Endothelial cell of umbilical vein (primary cell): ENCODE measurements at regions not wholly inside any gene's neighbourhood (a gene's known extent, or its start where the extent isn't known, plus 50 kb on each side); places are given as distances from the start of the nearest gene placed in this dataset.

ENCODE experiments used
- BruUV-seq: library from RNA; stranded (reverse); fragments of 400-500 nt; replicated peaks from 2 replicates; lab custom pipeline; 2021; lab: Mats Ljungman, UMichigan
- CTCF ChIA-PET: fragments of 300-600, 350-600 bp; sonication (Branson Sonifier 250); formaldehyde crosslinking; loops from one replicate; lab custom pipeline; 2021; ENCODE audit warnings: antibody characterized with exemption, inconsistent platforms; lab: Charles Lee
- POLR2A ChIA-PET: fragments of 300-600, 350-600 bp; sonication (Branson Sonifier 250); formaldehyde crosslinking; loops from one replicate; lab custom pipeline; 2021; ENCODE audit warnings: antibody characterized with exemption, inconsistent platforms; lab: Charles Lee
- DNase-seq: peaks from one replicate; pipeline ENCODE4 v3.0.0-alpha.2; 2011; ENCODE audit warnings: low read depth, low spot score
- FAIRE-seq: peaks from 2 replicates; lab custom pipeline; 2011; peaks lifted over from hg19 to GRCh38; lab: Jason Lieb, UNC
- H2AFZ ChIP-seq: 2 replicates; pipeline ENCODE4 v1.6.0; 2012; ENCODE audit warnings: low read depth, low read length, control low read depth, inconsistent platforms
- H3K27ac ChIP-seq: 2 replicates; pipeline ENCODE4 v1.5.1; 2011; ENCODE audit warnings: low read depth, mild to moderate bottlenecking, control low read depth, low read length, moderate library complexity; ENCODE audit not compliant: insufficient read depth
- H3K27me3 ChIP-seq, 2 experiments: 2 replicates each; pipeline versions ENCODE4 v1.6.0 to v1.6.1; 2011; ENCODE audit warnings: low read length in 2 of 2, mixed read lengths in 1 of 2; ENCODE audit not compliant: control insufficient read depth in 2 of 2, insufficient read depth in 2 of 2
- H3K36me3 ChIP-seq, 2 experiments: 2 replicates in 1 of 2; 3 replicates in 1 of 2; pipeline ENCODE4 v1.5.1; 2011; ENCODE audit warnings: low read length in 2 of 2, mild to moderate bottlenecking in 1 of 2, moderate library complexity in 1 of 2; ENCODE audit not compliant: control insufficient read depth in 2 of 2, insufficient read depth in 2 of 2; ENCODE audit errors: extremely low read depth in 1 of 2
- H3K4me1 ChIP-seq: 3 replicates; pipeline ENCODE4 v1.5.1; 2011; ENCODE audit warnings: mild to moderate bottlenecking, low read length; ENCODE audit not compliant: control insufficient read depth, insufficient read depth; ENCODE audit errors: extremely low read depth
- H3K4me2 ChIP-seq: 2 replicates; pipeline ENCODE4 v1.6.1; 2011; ENCODE audit warnings: low read length, control low read depth, mixed read lengths; ENCODE audit not compliant: insufficient read depth
- H3K4me3 ChIP-seq, 3 experiments: fragments of 200-600 bp in 1 of 3; sonication (generic), shearing (Covaris generic) in 1 of 3; replicated peaks in 1 of 3; 2 replicates each; pipeline ENCODE4 v1.5.1; 2011 to 2016; ENCODE audit warnings: control low read depth in 3 of 3, low read length in 3 of 3, mild to moderate bottlenecking in 2 of 3, inconsistent platforms in 1 of 3, low read depth in 1 of 3, moderate library complexity in 1 of 3; ENCODE audit not compliant: insufficient read depth in 1 of 3
- H3K79me2 ChIP-seq: 2 replicates; pipeline ENCODE4 v1.6.0; 2012; ENCODE audit warnings: low read length, inconsistent platforms; ENCODE audit not compliant: control insufficient read depth, insufficient read depth
- H3K9ac ChIP-seq: replicated peaks from 2 replicates; pipeline ENCODE3; 2011; ENCODE audit warnings: low read length, control low read depth; ENCODE audit not compliant: insufficient read depth; ENCODE audit errors: extremely low read depth
- H3K9me1 ChIP-seq: replicated peaks from 3 replicates; pipeline ENCODE4 v1.6.0; 2011; ENCODE audit warnings: mild to moderate bottlenecking, low read length; ENCODE audit not compliant: control insufficient read depth, insufficient read depth; ENCODE audit errors: extremely low read depth
- H3K9me3 ChIP-seq: replicated peaks from 2 replicates; pipeline ENCODE4 v1.5.1; 2012; ENCODE audit warnings: low read length, inconsistent platforms; ENCODE audit not compliant: control insufficient read depth, insufficient read depth
- H4K20me1 ChIP-seq: replicated peaks from 2 replicates; pipeline ENCODE3; 2011; ENCODE audit warnings: mild to moderate bottlenecking, low read length; ENCODE audit not compliant: control insufficient read depth, insufficient read depth; ENCODE audit errors: extremely low read depth
- CTCF ChIP-seq, 2 donors: IDR thresholded peaks; 1 replicate in 1 of 2; 2 replicates in 1 of 2; pipeline ENCODE4 v1.5.1; 2011; ENCODE audit warnings: low read length in 2 of 2, mild to moderate bottlenecking in 2 of 2, moderate library complexity in 2 of 2, control low read depth in 1 of 2, inconsistent platforms in 1 of 2, low read depth in 1 of 2; ENCODE audit not compliant: insufficient read depth in 1 of 2; ENCODE audit errors: extremely low read depth in 1 of 2
- EZH2 ChIP-seq: IDR thresholded peaks from 2 replicates; pipeline ENCODE4 v1.6.1; 2012; ENCODE audit warnings: borderline replicate concordance, low read depth, mild to moderate bottlenecking, moderate library complexity, low read length, inconsistent platforms; ENCODE audit not compliant: severe bottlenecking
- FOS ChIP-seq: IDR thresholded peaks from 2 replicates; pipeline ENCODE4 v1.6.1; 2011; ENCODE audit warnings: mild to moderate bottlenecking, low read length, moderate library complexity, borderline replicate concordance; ENCODE audit not compliant: insufficient read depth
- GATA2 ChIP-seq: IDR thresholded peaks from 2 replicates; pipeline ENCODE4 v1.7.0; 2011; ENCODE audit warnings: low read depth, mild to moderate bottlenecking, moderate library complexity, mixed read lengths, low read length; ENCODE audit not compliant: insufficient read length, insufficient read depth
- JUN ChIP-seq: IDR thresholded peaks from 2 replicates; pipeline ENCODE4 v1.6.1; 2011; ENCODE audit warnings: borderline replicate concordance, low read depth; ENCODE audit not compliant: insufficient read length, insufficient read depth
- MAX ChIP-seq: IDR thresholded peaks from 2 replicates; pipeline ENCODE4 v1.6.1; 2011; ENCODE audit not compliant: insufficient read depth, insufficient read length
- MYC ChIP-seq: IDR thresholded peaks from one replicate; pipeline ENCODE4 v1.6.1; 2011; ENCODE audit warnings: mild to moderate bottlenecking, low read depth, low read length
- POLR2A ChIP-seq: IDR thresholded peaks from 2 replicates; pipeline ENCODE4 v1.6.1; 2012; ENCODE audit warnings: low read depth, mild to moderate bottlenecking, control low read depth, low read length
- POLR2AphosphoS5 ChIP-seq: IDR thresholded peaks from 2 replicates; pipeline ENCODE4 v1.6.1; 2012; ENCODE audit warnings: low read depth, mild to moderate bottlenecking, control low read depth, low read length, moderate library complexity; ENCODE audit not compliant: insufficient read depth
- dilution Hi-C: fragments of 300-500 bp; cut with MboI; formaldehyde crosslinking; loops from one replicate; pipeline ENCODE4 v1.15.0; 2019; ENCODE audit warnings: low sequenced_read_pairs; ENCODE audit not compliant: extremely low pct_ligation_motif_present
- intact Hi-C: fragments of 100-400 bp; cut with micrococcal nuclease; formaldehyde crosslinking; loops from one replicate; pipeline ENCODE4 v1.10.0; 2022

GRCh38 chr6:145286916-145287315 lies 448.4 kb downstream of the EPM2A start:
- FAIRE-seq (no peak), DNase-seq (no peak)
- no peaks in the 10 kb centered on the region for H3K79me2 ChIP-seq
- H3K27ac ChIP-seq = no peak overlapping the region
- no peaks in the 10 kb centered on the region for H3K9me3 ChIP-seq
- no peaks in the 10 kb centered on the region for H3K4me1 ChIP-seq
- ChIA-PET POLR2A (no interaction called here), CTCF (interaction anchor here (0.7 to 1.2 kb wide), 3 partner anchors 16 to 347 kb away, joined by 3 read pairs; no protein-coding TSS in a partner anchor)
- dilution Hi-C loops = no loop called here
- intact Hi-C loops = no loop called here
- H2AFZ ChIP-seq = no peak overlapping the region
- BruUV-seq = no TSS peak
- H3K36me3 ChIP-seq = no peaks in the 10 kb centered on the region
- no peak overlapping the region for H3K9ac ChIP-seq
- H3K9me1 ChIP-seq = no peaks in the 10 kb centered on the region
- H3K27me3 ChIP-seq = no peaks in the 10 kb centered on the region
- H3K4me2 ChIP-seq = no peak overlapping the region
- TF ChIP-seq POLR2AphosphoS5 (no peak), POLR2A (no peak), EZH2 (no peak), MYC (no peak), JUN (no peak), CTCF (IDR thresholded peaks at IDR 0.05; ENCODE audit: extremely low read depth in 1 of 2, insufficient read depth in 1 of 2, low read depth in 1 of 2, low read length in 2 of 2) (no peak)
- no peak overlapping the region for H3K4me3 ChIP-seq
- H4K20me1 ChIP-seq = no peaks in the 10 kb centered on the region

GRCh38 chr6:145289573-145289972 lies 445.7 kb downstream of the EPM2A start:
- no peaks in the 10 kb centered on the region for H3K4me1 ChIP-seq
- dilution Hi-C loops = no loop called here
- H3K9ac ChIP-seq = no peak overlapping the region
- H3K27ac ChIP-seq = no peak overlapping the region
- no peak overlapping the region for H3K4me2 ChIP-seq
- H3K27me3 ChIP-seq = no peaks in the 10 kb centered on the region
- FAIRE-seq = no peak
- no peaks in the 10 kb centered on the region for H3K36me3 ChIP-seq
- H3K4me3 ChIP-seq = no peak overlapping the region
- no peaks in the 10 kb centered on the region for H3K9me1 ChIP-seq
- H4K20me1 ChIP-seq = no peaks in the 10 kb centered on the region
- no peak for TF ChIP-seq CTCF (IDR thresholded peaks at IDR 0.05; ENCODE audit: extremely low read depth in 1 of 2, insufficient read depth in 1 of 2, low read depth in 1 of 2, low read length in 2 of 2)
- no peak for TF ChIP-seq MYC
- TF ChIP-seq POLR2AphosphoS5 = no peak
- TF ChIP-seq FOS = no peak
- TF ChIP-seq GATA2 = no peak
- TF ChIP-seq MAX = no peak
- TF ChIP-seq JUN = no peak
- no peak for TF ChIP-seq POLR2A
- TF ChIP-seq EZH2 = no peak
- ChIA-PET POLR2A (no interaction called here), CTCF (no interaction called here)
- DNase-seq = no peak
- no peak overlapping the region for H2AFZ ChIP-seq
- BruUV-seq = no TSS peak
- no peaks in the 10 kb centered on the region for H3K79me2 ChIP-seq
- intact Hi-C loops = no loop called here
- no peaks in the 10 kb centered on the region for H3K9me3 ChIP-seq
